H1 (cell line): ENCODE measurements at regions not wholly inside any gene's neighbourhood (a gene's known extent, or its start where the extent isn't known, plus 50 kb on each side); places are given as distances from the start of the nearest gene placed in this dataset.

ENCODE experiments used
- CTCF ChIA-PET: fragments of 300-600 bp; sonication (Branson Sonifier 250); formaldehyde crosslinking; loops from one replicate; lab custom pipeline; 2021; ENCODE audit not compliant: partially characterized antibody; lab: Charles Lee
- POLR2A ChIA-PET: fragments of 300-600 bp; sonication (Branson Sonifier 250); formaldehyde crosslinking; loops from one replicate; lab custom pipeline; 2021; ENCODE audit warnings: inconsistent platforms; ENCODE audit not compliant: partially characterized antibody; lab: Charles Lee
- DNase-seq, 2 experiments: peaks; one replicate each; pipeline versions ENCODE4 v3.0.0 to v3.0.0-alpha.2; 2010 to 2022; ENCODE audit warnings: low spot score in 2 of 2, low read depth in 1 of 2, mixed read lengths in 1 of 2
- FAIRE-seq: peaks from 2 replicates; lab custom pipeline; 2011; peaks lifted over from hg19 to GRCh38; lab: Jason Lieb, UNC
- H2AFZ ChIP-seq: 2 replicates; pipeline ENCODE4 v1.8.1; 2012; ENCODE audit warnings: low read length, inconsistent platforms
- H2AK5ac ChIP-seq: 2 replicates; pipeline ENCODE4 v1.6.1; 2013; ENCODE audit warnings: low read depth, low read length
- H2BK120ac ChIP-seq: replicated peaks from 2 replicates; pipeline ENCODE3; 2013; ENCODE audit warnings: low read depth, low read length, inconsistent platforms
- H2BK12ac ChIP-seq: 2 replicates; pipeline ENCODE4 v1.6.1; 2013; ENCODE audit warnings: low read depth, low read length
- H2BK15ac ChIP-seq: 2 replicates; pipeline ENCODE4 v1.6.1; 2013; ENCODE audit warnings: low read length
- H2BK20ac ChIP-seq: 2 replicates; pipeline ENCODE4 v1.6.1; 2013; ENCODE audit warnings: low read length
- H2BK5ac ChIP-seq: 2 replicates; pipeline ENCODE4 v1.6.1; 2013; ENCODE audit warnings: low read depth, low read length
- H3K14ac ChIP-seq: 2 replicates; pipeline ENCODE4 v1.6.1; 2013; ENCODE audit warnings: inconsistent platforms; ENCODE audit not compliant: insufficient read length
- H3K18ac ChIP-seq: 2 replicates; pipeline ENCODE4 v1.6.1; 2013; ENCODE audit warnings: low read length; ENCODE audit errors: extremely low read depth
- H3K23ac ChIP-seq: 2 replicates; pipeline ENCODE4 v1.6.1; 2013; ENCODE audit warnings: inconsistent platforms; ENCODE audit not compliant: insufficient read length
- H3K23me2 ChIP-seq: 2 replicates; pipeline ENCODE4 v1.6.1; 2013; ENCODE audit warnings: low read depth, low read length
- H3K27ac ChIP-seq: 2 replicates; pipeline ENCODE4 v1.6.1; 2011; ENCODE audit warnings: low read depth, low read length, inconsistent platforms
- H3K27me3 ChIP-seq, 4 experiments: replicated peaks in 1 of 4; 1 replicate in 1 of 4; 2 replicates in 3 of 4; pipeline versions ENCODE4 v1.6.1 to v1.8.1; 2011 to 2013; ENCODE audit warnings: low read length in 3 of 4, mild to moderate bottlenecking in 3 of 4, inconsistent platforms in 2 of 4, mixed read lengths in 2 of 4, moderate library complexity in 1 of 4; ENCODE audit not compliant: control insufficient read depth in 3 of 4, insufficient read depth in 3 of 4; ENCODE audit errors: extremely low read depth in 1 of 4
- H3K36me3 ChIP-seq, 4 experiments: 2 replicates each; pipeline versions ENCODE4 v1.6.1 to v1.8.1; 2011 to 2013; ENCODE audit warnings: mild to moderate bottlenecking in 4 of 4, low read length in 3 of 4, moderate library complexity in 2 of 4, control low read depth in 1 of 4, inconsistent platforms in 1 of 4; ENCODE audit not compliant: insufficient read depth in 4 of 4, control insufficient read depth in 2 of 4
- H3K4ac ChIP-seq: replicated peaks from 2 replicates; pipeline ENCODE3; 2013; ENCODE audit warnings: low read length, low read depth, mixed read lengths, inconsistent platforms; ENCODE audit not compliant: insufficient read length
- H3K4me1 ChIP-seq, 4 experiments: replicated peaks in 1 of 4; 1 replicate in 1 of 4; 2 replicates in 3 of 4; pipeline versions ENCODE4 v1.6.1 to v1.8.1; 2011 to 2013; ENCODE audit warnings: low read length in 3 of 4, inconsistent platforms in 2 of 4, mixed read lengths in 1 of 4; ENCODE audit not compliant: insufficient read depth in 4 of 4, control insufficient read depth in 3 of 4
- H3K4me2 ChIP-seq, 2 experiments: 2 replicates each; pipeline versions ENCODE4 v1.6.1 to v1.8.1; 2011 to 2013; ENCODE audit warnings: low read depth in 2 of 2, low read length in 2 of 2, control low read depth in 1 of 2, inconsistent platforms in 1 of 2, mild to moderate bottlenecking in 1 of 2; ENCODE audit not compliant: insufficient read depth in 1 of 2
- H3K4me3 ChIP-seq, 4 experiments: fragments of 200-600, 300-600 bp in 1 of 4; sonication (generic), shearing (Covaris generic), sonication (Bioruptor Twin) in 1 of 4; 2 replicates each; pipeline versions ENCODE4 v1.5.1 to v1.8.1; 2011 to 2016; ENCODE audit warnings: low read length in 4 of 4, low read depth in 3 of 4, control low read depth in 2 of 4, inconsistent platforms in 2 of 4, mild to moderate bottlenecking in 2 of 4, mixed read lengths in 1 of 4, moderate library complexity in 1 of 4; ENCODE audit not compliant: insufficient read depth in 2 of 4; ENCODE audit errors: extremely low read depth in 1 of 4
- H3K56ac ChIP-seq: replicated peaks from 2 replicates; pipeline ENCODE3; 2013; ENCODE audit warnings: low read depth, mild to moderate bottlenecking, mixed read lengths, low read length, inconsistent platforms; ENCODE audit not compliant: insufficient read length
- H3K79me1 ChIP-seq: 2 replicates; pipeline ENCODE4 v1.6.1; 2013; ENCODE audit warnings: low read depth, low read length, control low read depth
- H3K79me2 ChIP-seq, 2 experiments: 2 replicates each; pipeline versions ENCODE4 v1.6.1 to v1.8.1; 2012 to 2013; ENCODE audit warnings: low read length in 2 of 2, mild to moderate bottlenecking in 2 of 2, inconsistent platforms in 1 of 2; ENCODE audit not compliant: insufficient read depth in 2 of 2, control insufficient read depth in 1 of 2
- H3K9ac ChIP-seq, 4 experiments: replicated peaks in 1 of 4; 1 replicate in 1 of 4; 2 replicates in 3 of 4; pipeline versions ENCODE4 v1.6.1 to v1.8.1; 2011 to 2013; ENCODE audit warnings: low read depth in 3 of 4, low read length in 3 of 4, control low read depth in 2 of 4, mild to moderate bottlenecking in 2 of 4, moderate library complexity in 2 of 4, inconsistent platforms in 1 of 4; ENCODE audit errors: extremely low read depth in 1 of 4
- H3K9me3 ChIP-seq, 2 experiments: 2 replicates each; pipeline versions ENCODE4 v1.6.1 to v1.8.1; 2012 to 2013; ENCODE audit warnings: mild to moderate bottlenecking in 2 of 2, moderate library complexity in 2 of 2, control low read depth in 1 of 2, inconsistent platforms in 1 of 2, low read depth in 1 of 2, low read length in 1 of 2, mixed read lengths in 1 of 2; ENCODE audit not compliant: insufficient read depth in 2 of 2
- H4K20me1 ChIP-seq, 2 experiments: replicated peaks in 1 of 2; 2 replicates each; pipeline versions ENCODE3 to v1.8.1; 2011 to 2013; ENCODE audit warnings: inconsistent platforms in 2 of 2, low read length in 2 of 2, mild to moderate bottlenecking in 1 of 2; ENCODE audit not compliant: insufficient read depth in 2 of 2, control insufficient read depth in 1 of 2
- H4K5ac ChIP-seq: 2 replicates; pipeline ENCODE4 v1.6.1; 2013; ENCODE audit warnings: low read length, low read depth, mixed read lengths, inconsistent platforms; ENCODE audit not compliant: insufficient read length
- H4K8ac ChIP-seq: 2 replicates; pipeline ENCODE4 v1.8.0; 2013; ENCODE audit warnings: mild to moderate bottlenecking, moderate library complexity, low read length, inconsistent platforms; ENCODE audit not compliant: insufficient read depth; ENCODE audit errors: extremely low read depth
- H4K91ac ChIP-seq: replicated peaks from 2 replicates; pipeline ENCODE3; 2013; ENCODE audit warnings: low read length, mixed read lengths, inconsistent platforms; ENCODE audit not compliant: insufficient read length
- BRCA1 ChIP-seq: IDR thresholded peaks from 2 replicates; pipeline ENCODE4 v1.6.1; 2012; ENCODE audit warnings: low read depth, low read length, improper control_type of control experiment
- EZH2 ChIP-seq: fragments of 200-600 bp; sonication (generic); IDR thresholded peaks from 2 replicates; pipeline ENCODE4 v1.7.1; 2012; ENCODE audit warnings: low read depth, mild to moderate bottlenecking, moderate library complexity, low read length, inconsistent platforms; ENCODE audit not compliant: severe bottlenecking
- HDAC2 ChIP-seq, 2 experiments: fragments of 300-600 bp in 1 of 2; sonication (generic) in 1 of 2; IDR thresholded peaks; 2 replicates each; pipeline ENCODE4 v1.6.1; 2011 to 2012; ENCODE audit warnings: low read depth in 2 of 2, low read length in 2 of 2, mild to moderate bottlenecking in 2 of 2, moderate library complexity in 2 of 2, borderline replicate concordance in 1 of 2, inconsistent platforms in 1 of 2
- MAFK ChIP-seq: IDR thresholded peaks from 2 replicates; pipeline ENCODE4 v1.6.1; 2012; ENCODE audit warnings: low read depth, mild to moderate bottlenecking, improper control_type of control experiment, low read length
- NRF1 ChIP-seq: IDR thresholded peaks from 2 replicates; pipeline ENCODE4 v1.6.1; 2011; ENCODE audit warnings: mild to moderate bottlenecking, low read depth, low read length, improper control_type of control experiment
- RAD21 ChIP-seq, 2 experiments: IDR thresholded peaks in 1 of 2; conservative IDR thresholded peaks in 1 of 2; 2 replicates each; pipeline ENCODE4 v1.6.1; 2011; ENCODE audit warnings: low read depth in 2 of 2, low read length in 2 of 2, improper control_type of control experiment in 1 of 2, inconsistent platforms in 1 of 2, mild to moderate bottlenecking in 1 of 2, moderate library complexity in 1 of 2
- SP1 ChIP-seq: IDR thresholded peaks from 2 replicates; pipeline ENCODE4 v1.6.1; 2011; ENCODE audit warnings: low read depth, low read length
- WGBS, 2 experiments: shearing (Covaris generic) in 1 of 2; methylation state at CpG; one replicate each; pipeline versions ENCODE4 v1.1.6 to v1.1.7; 2013 to 2015; ENCODE audit warnings: low lambda C conversion rate in 2 of 2, mixed read lengths in 2 of 2, inconsistent platforms in 1 of 2, low coverage in 1 of 2, missing lambda C conversion rate in 1 of 2; ENCODE audit not compliant: insufficient replicate concordance in 2 of 2, insufficient coverage in 1 of 2, insufficient read length in 1 of 2; ENCODE audit errors: extremely low coverage in 1 of 2, missing lambda C conversion rate in 1 of 2; 5-methylcytosine and 5-hydroxymethylcytosine counted together

GRCh38 chr3:180516368-180516767 is 85.6 kb upstream of the TTC14 start:
- no peak overlapping the region for H3K4me3 ChIP-seq
- no peak for FAIRE-seq
- TF ChIP-seq BRCA1 (no peak), MAFK (no peak), NRF1 (no peak), EZH2 (no peak), RAD21 (IDR thresholded peaks at IDR 0.05 in 1 of 2, conservative IDR thresholded peaks at IDR 0.05 in 1 of 2; ENCODE audit: low read depth in 2 of 2, low read length in 2 of 2) (no peak), SP1 (no peak), HDAC2 (IDR thresholded peaks at IDR 0.05; ENCODE audit: borderline replicate concordance in 1 of 2, low read depth in 2 of 2, low read length in 2 of 2) (no peak)

More at GRCh38 chr3:180516368-180516767, 85.6 kb upstream of the TTC14 start:
- Histone ChIP-seq H3K27me3 (no peaks in the 10 kb centered on the region), H4K8ac (no peak overlapping the region), H3K9me3 (0 out of 4 replicates have a peak, but pooled peaks cover 0 to 2% of the 10 kb centered on the region in 2 experiments), H4K20me1 (no peaks in the 10 kb centered on the region), H3K18ac (no peak overlapping the region), H3K14ac (no peak overlapping the region), H2BK20ac (no peak overlapping the region), H2AK5ac (no peak overlapping the region), H2BK12ac (no peak overlapping the region), H3K9ac (no peak overlapping the region), H4K91ac (no peak overlapping the region), H3K79me2 (no peaks in the 10 kb centered on the region), H2BK15ac (no peak overlapping the region), H3K4me1 (no peaks in the 10 kb centered on the region), H3K4ac (no peak overlapping the region), H4K5ac (no peak overlapping the region), H3K4me2 (no peak overlapping the region), H3K23ac (no peak overlapping the region), H3K36me3 (no peaks in the 10 kb centered on the region), H3K23me2 (no peaks in the 10 kb centered on the region), H3K27ac (no peak overlapping the region), H3K79me1 (no peaks in the 10 kb centered on the region), H2BK120ac (no peak overlapping the region), H2BK5ac (no peak overlapping the region), H2AFZ (no peak overlapping the region), H3K56ac (no peak overlapping the region)
- ChIA-PET POLR2A (no interaction called here), CTCF (no interaction called here)
- no peak for DNase-seq
- 94% methylated on average over 2 of the region's 2 CpGs; no CpG with 5 or more reads in 1 of the 2 experiments for WGBS, 2 experiments
